Stimulated activated CD8-positive, alpha-beta memory T cell treated with anti-CD3 and anti-CD28 coated beads, Interleukin-7, amount 100 ng/mL, for 4 hours (primary cell): ENCODE measurements at regions not wholly inside any gene's neighbourhood (a gene's known extent, or its start where the extent isn't known, plus 50 kb on each side); places are given as distances from the start of the nearest gene placed in this dataset.
"Not testable (repeated sequence)": the region's sequence is repeated elsewhere in the genome, so short reads cannot be mapped to it uniquely, and the experiment has no call there.

ENCODE experiments used
- DNase-seq, 2 donors: peaks; one replicate each; pipeline ENCODE4 v3.0.0-alpha.2; 2020; ENCODE audit warnings: low read depth in 2 of 2

- no peak for DNase-seq
Observed at GRCh38 chr18:30929718-30930117, 112.8 kb downstream of the DSC3 start.

GRCh38 chr18:30929065-30929464 lies 113.5 kb downstream of the DSC3 start:
- no peak for DNase-seq

- no peak for DNase-seq
Observed at GRCh38 chr18:30927517-30928075, 114.9 kb downstream of the DSC3 start.

GRCh38 chr18:30927042-30927441 lies 115.5 kb downstream of the DSC3 start:
- DNase-seq: no peak

GRCh38 chr18:30925795-30926194 lies 116.7 kb downstream of the DSC3 start:
- no peak for DNase-seq

GRCh38 chr18:30920757-30921156 lies 121.8 kb downstream of the DSC3 start:
- no peak for DNase-seq

- no peak for DNase-seq
Observed at GRCh38 chr18:30920351-30920750, 122.2 kb downstream of the DSC3 start.

GRCh38 chr18:30917651-30918050 lies 124.9 kb downstream of the DSC3 start:
- no peak for DNase-seq

- DNase-seq: no peak
Observed at GRCh38 chr18:30915336-30915988, 127.1 kb downstream of the DSC3 start.

- DNase-seq: no peak
Observed at GRCh38 chr18:30908381-30908780, 134.2 kb downstream of the DSC3 start.

- no peak for DNase-seq
Observed at GRCh38 chr18:30903566-30903965, 139.0 kb downstream of the DSC3 start.

GRCh38 chr18:30889519-30890301 lies 152.8 kb downstream of the DSC3 start:
- DNase-seq: no peak

GRCh38 chr18:30888344-30888743 lies 154.2 kb downstream of the DSC3 start:
- no peak for DNase-seq

- no peak for DNase-seq
Observed at GRCh38 chr18:30886998-30887397, 155.5 kb downstream of the DSC3 start.

- DNase-seq: no peak
Observed at GRCh38 chr18:30870466-30870865, 172.1 kb downstream of the DSC3 start.

GRCh38 chr18:30862900-30863299 lies 179.6 kb downstream of the DSC3 start:
- no peak for DNase-seq

- DNase-seq: no peak
Observed at GRCh38 chr18:30860741-30861140, 181.8 kb downstream of the DSC3 start.

GRCh38 chr18:30859036-30859435 lies 183.5 kb downstream of the DSC3 start:
- no peak for DNase-seq

- DNase-seq: no peak
Observed at GRCh38 chr18:30858560-30858959, 184.0 kb downstream of the DSC3 start.

GRCh38 chr18:30855762-30856161 lies 186.8 kb downstream of the DSC3 start:
- no peak for DNase-seq

- DNase-seq: no peak
Observed at GRCh38 chr18:30852980-30853379, 189.6 kb downstream of the DSC3 start.

GRCh38 chr18:30852541-30852940 lies 190.0 kb downstream of the DSC3 start:
- DNase-seq: no peak

- DNase-seq: not testable (repeated sequence)
Observed at GRCh38 chr18:30839056-30839561, 203.4 kb downstream of the DSC3 start.
